H1 (cell line): ENCODE measurements at regions not wholly inside any gene's neighbourhood (a gene's known extent, or its start where the extent isn't known, plus 50 kb on each side); places are given as distances from the start of the nearest gene placed in this dataset.

Source experiments
- CTCF ChIA-PET: fragments of 300-600 bp; sonication (Branson Sonifier 250); formaldehyde crosslinking; loops from one replicate; lab custom pipeline; 2021; ENCODE audit not compliant: partially characterized antibody; lab: Charles Lee
- POLR2A ChIA-PET: fragments of 300-600 bp; sonication (Branson Sonifier 250); formaldehyde crosslinking; loops from one replicate; lab custom pipeline; 2021; ENCODE audit warnings: inconsistent platforms; ENCODE audit not compliant: partially characterized antibody; lab: Charles Lee
- DNase-seq, 2 experiments: peaks; one replicate each; pipeline versions ENCODE4 v3.0.0 to v3.0.0-alpha.2; 2010 to 2022; ENCODE audit warnings: low spot score in 2 of 2, low read depth in 1 of 2, mixed read lengths in 1 of 2
- FAIRE-seq: peaks from 2 replicates; lab custom pipeline; 2011; peaks lifted over from hg19 to GRCh38; lab: Jason Lieb, UNC
- H2AFZ ChIP-seq: 2 replicates; pipeline ENCODE4 v1.8.1; 2012; ENCODE audit warnings: low read length, inconsistent platforms
- H2AK5ac ChIP-seq: 2 replicates; pipeline ENCODE4 v1.6.1; 2013; ENCODE audit warnings: low read depth, low read length
- H2BK120ac ChIP-seq: replicated peaks from 2 replicates; pipeline ENCODE3; 2013; ENCODE audit warnings: low read depth, low read length, inconsistent platforms
- H2BK12ac ChIP-seq: 2 replicates; pipeline ENCODE4 v1.6.1; 2013; ENCODE audit warnings: low read depth, low read length
- H2BK15ac ChIP-seq: 2 replicates; pipeline ENCODE4 v1.6.1; 2013; ENCODE audit warnings: low read length
- H2BK20ac ChIP-seq: 2 replicates; pipeline ENCODE4 v1.6.1; 2013; ENCODE audit warnings: low read length
- H2BK5ac ChIP-seq: 2 replicates; pipeline ENCODE4 v1.6.1; 2013; ENCODE audit warnings: low read depth, low read length
- H3K14ac ChIP-seq: 2 replicates; pipeline ENCODE4 v1.6.1; 2013; ENCODE audit warnings: inconsistent platforms; ENCODE audit not compliant: insufficient read length
- H3K18ac ChIP-seq: 2 replicates; pipeline ENCODE4 v1.6.1; 2013; ENCODE audit warnings: low read length; ENCODE audit errors: extremely low read depth
- H3K23ac ChIP-seq: 2 replicates; pipeline ENCODE4 v1.6.1; 2013; ENCODE audit warnings: inconsistent platforms; ENCODE audit not compliant: insufficient read length
- H3K23me2 ChIP-seq: 2 replicates; pipeline ENCODE4 v1.6.1; 2013; ENCODE audit warnings: low read depth, low read length
- H3K27ac ChIP-seq: 2 replicates; pipeline ENCODE4 v1.6.1; 2011; ENCODE audit warnings: low read depth, low read length, inconsistent platforms
- H3K27me3 ChIP-seq, 4 experiments: replicated peaks in 1 of 4; 1 replicate in 1 of 4; 2 replicates in 3 of 4; pipeline versions ENCODE4 v1.6.1 to v1.8.1; 2011 to 2013; ENCODE audit warnings: low read length in 3 of 4, mild to moderate bottlenecking in 3 of 4, inconsistent platforms in 2 of 4, mixed read lengths in 2 of 4, moderate library complexity in 1 of 4; ENCODE audit not compliant: control insufficient read depth in 3 of 4, insufficient read depth in 3 of 4; ENCODE audit errors: extremely low read depth in 1 of 4
- H3K36me3 ChIP-seq, 4 experiments: 2 replicates each; pipeline versions ENCODE4 v1.6.1 to v1.8.1; 2011 to 2013; ENCODE audit warnings: mild to moderate bottlenecking in 4 of 4, low read length in 3 of 4, moderate library complexity in 2 of 4, control low read depth in 1 of 4, inconsistent platforms in 1 of 4; ENCODE audit not compliant: insufficient read depth in 4 of 4, control insufficient read depth in 2 of 4
- H3K4ac ChIP-seq: replicated peaks from 2 replicates; pipeline ENCODE3; 2013; ENCODE audit warnings: low read length, low read depth, mixed read lengths, inconsistent platforms; ENCODE audit not compliant: insufficient read length
- H3K4me1 ChIP-seq, 4 experiments: replicated peaks in 1 of 4; 1 replicate in 1 of 4; 2 replicates in 3 of 4; pipeline versions ENCODE4 v1.6.1 to v1.8.1; 2011 to 2013; ENCODE audit warnings: low read length in 3 of 4, inconsistent platforms in 2 of 4, mixed read lengths in 1 of 4; ENCODE audit not compliant: insufficient read depth in 4 of 4, control insufficient read depth in 3 of 4
- H3K4me2 ChIP-seq, 2 experiments: 2 replicates each; pipeline versions ENCODE4 v1.6.1 to v1.8.1; 2011 to 2013; ENCODE audit warnings: low read depth in 2 of 2, low read length in 2 of 2, control low read depth in 1 of 2, inconsistent platforms in 1 of 2, mild to moderate bottlenecking in 1 of 2; ENCODE audit not compliant: insufficient read depth in 1 of 2
- H3K4me3 ChIP-seq, 4 experiments: fragments of 200-600, 300-600 bp in 1 of 4; sonication (generic), shearing (Covaris generic), sonication (Bioruptor Twin) in 1 of 4; 2 replicates each; pipeline versions ENCODE4 v1.5.1 to v1.8.1; 2011 to 2016; ENCODE audit warnings: low read length in 4 of 4, low read depth in 3 of 4, control low read depth in 2 of 4, inconsistent platforms in 2 of 4, mild to moderate bottlenecking in 2 of 4, mixed read lengths in 1 of 4, moderate library complexity in 1 of 4; ENCODE audit not compliant: insufficient read depth in 2 of 4; ENCODE audit errors: extremely low read depth in 1 of 4
- H3K56ac ChIP-seq: replicated peaks from 2 replicates; pipeline ENCODE3; 2013; ENCODE audit warnings: low read depth, mild to moderate bottlenecking, mixed read lengths, low read length, inconsistent platforms; ENCODE audit not compliant: insufficient read length
- H3K79me1 ChIP-seq: 2 replicates; pipeline ENCODE4 v1.6.1; 2013; ENCODE audit warnings: low read depth, low read length, control low read depth
- H3K79me2 ChIP-seq, 2 experiments: 2 replicates each; pipeline versions ENCODE4 v1.6.1 to v1.8.1; 2012 to 2013; ENCODE audit warnings: low read length in 2 of 2, mild to moderate bottlenecking in 2 of 2, inconsistent platforms in 1 of 2; ENCODE audit not compliant: insufficient read depth in 2 of 2, control insufficient read depth in 1 of 2
- H3K9ac ChIP-seq, 4 experiments: replicated peaks in 1 of 4; 1 replicate in 1 of 4; 2 replicates in 3 of 4; pipeline versions ENCODE4 v1.6.1 to v1.8.1; 2011 to 2013; ENCODE audit warnings: low read depth in 3 of 4, low read length in 3 of 4, control low read depth in 2 of 4, mild to moderate bottlenecking in 2 of 4, moderate library complexity in 2 of 4, inconsistent platforms in 1 of 4; ENCODE audit errors: extremely low read depth in 1 of 4
- H3K9me3 ChIP-seq, 2 experiments: 2 replicates each; pipeline versions ENCODE4 v1.6.1 to v1.8.1; 2012 to 2013; ENCODE audit warnings: mild to moderate bottlenecking in 2 of 2, moderate library complexity in 2 of 2, control low read depth in 1 of 2, inconsistent platforms in 1 of 2, low read depth in 1 of 2, low read length in 1 of 2, mixed read lengths in 1 of 2; ENCODE audit not compliant: insufficient read depth in 2 of 2
- H4K20me1 ChIP-seq, 2 experiments: replicated peaks in 1 of 2; 2 replicates each; pipeline versions ENCODE3 to v1.8.1; 2011 to 2013; ENCODE audit warnings: inconsistent platforms in 2 of 2, low read length in 2 of 2, mild to moderate bottlenecking in 1 of 2; ENCODE audit not compliant: insufficient read depth in 2 of 2, control insufficient read depth in 1 of 2
- H4K5ac ChIP-seq: 2 replicates; pipeline ENCODE4 v1.6.1; 2013; ENCODE audit warnings: low read length, low read depth, mixed read lengths, inconsistent platforms; ENCODE audit not compliant: insufficient read length
- H4K8ac ChIP-seq: 2 replicates; pipeline ENCODE4 v1.8.0; 2013; ENCODE audit warnings: mild to moderate bottlenecking, moderate library complexity, low read length, inconsistent platforms; ENCODE audit not compliant: insufficient read depth; ENCODE audit errors: extremely low read depth
- H4K91ac ChIP-seq: replicated peaks from 2 replicates; pipeline ENCODE3; 2013; ENCODE audit warnings: low read length, mixed read lengths, inconsistent platforms; ENCODE audit not compliant: insufficient read length
- ASH2L ChIP-seq: fragments of 200-600, 300-600 bp; sonication (generic); IDR thresholded peaks from one replicate; pipeline ENCODE4 v1.7.1; 2017; ENCODE audit warnings: low read length
- CEBPB ChIP-seq: IDR thresholded peaks from 2 replicates; pipeline ENCODE4 v1.6.1; 2012; ENCODE audit warnings: low read depth, low read length
- NRF1 ChIP-seq: IDR thresholded peaks from 2 replicates; pipeline ENCODE4 v1.6.1; 2011; ENCODE audit warnings: mild to moderate bottlenecking, low read depth, low read length, improper control_type of control experiment
- POLR2AphosphoS5 ChIP-seq: IDR thresholded peaks from 2 replicates; pipeline ENCODE4 v1.6.1; 2011; ENCODE audit warnings: low read depth, low read length
- USF2 ChIP-seq: IDR thresholded peaks from 2 replicates; pipeline ENCODE4 v1.6.1; 2011; ENCODE audit warnings: low read length, improper control_type of control experiment
- ZNF274 ChIP-seq: IDR thresholded peaks from 2 replicates; pipeline ENCODE4 v1.7.0; 2012; ENCODE audit warnings: low read length, borderline replicate concordance; ENCODE audit errors: extremely low read depth
- WGBS, 2 experiments: shearing (Covaris generic) in 1 of 2; methylation state at CpG; one replicate each; pipeline versions ENCODE4 v1.1.6 to v1.1.7; 2013 to 2015; ENCODE audit warnings: low lambda C conversion rate in 2 of 2, mixed read lengths in 2 of 2, inconsistent platforms in 1 of 2, low coverage in 1 of 2, missing lambda C conversion rate in 1 of 2; ENCODE audit not compliant: insufficient replicate concordance in 2 of 2, insufficient coverage in 1 of 2, insufficient read length in 1 of 2; ENCODE audit errors: extremely low coverage in 1 of 2, missing lambda C conversion rate in 1 of 2; 5-methylcytosine and 5-hydroxymethylcytosine counted together

- WGBS, 2 experiments: 83% methylated on average over 3 of the region's 3 CpGs; no CpG with 5 or more reads in 1 of the 2 experiments
- FAIRE-seq: no peak
Observed at GRCh38 chr2:128585706-128586105, 267.0 kb upstream of the HS6ST1 start.

More at GRCh38 chr2:128585706-128586105, 267.0 kb upstream of the HS6ST1 start:
- no peak overlapping the region for H3K27ac ChIP-seq
- POLR2A ChIA-PET: no interaction called here
- H3K56ac ChIP-seq: no peak overlapping the region
- H3K4me3 ChIP-seq: no peak overlapping the region
- no peaks in the 10 kb centered on the region for H3K27me3 ChIP-seq
- no peak overlapping the region for H2BK20ac ChIP-seq
- no peak overlapping the region for H3K9ac ChIP-seq
- TF ChIP-seq USF2 (no peak), NRF1 (no peak), ZNF274 (no peak), ASH2L (no peak), POLR2AphosphoS5 (no peak), CEBPB (no peak)
- DNase-seq: no peak
- H3K4me1 ChIP-seq: no peaks in the 10 kb centered on the region
- no peak overlapping the region for H2BK15ac ChIP-seq
- H3K9me3 ChIP-seq: peaks cover 0 to 3% of the 10 kb centered on the region in 2 experiments; a peak in 1 of 4 replicates
- H2BK12ac ChIP-seq: no peak overlapping the region
- H4K91ac ChIP-seq: no peak overlapping the region
- no peak overlapping the region for H4K8ac ChIP-seq
- no peak overlapping the region for H3K23ac ChIP-seq
- H3K79me1 ChIP-seq: no peaks in the 10 kb centered on the region
- CTCF ChIA-PET: interaction anchor here (1.0 to 1.1 kb wide), 2 partner anchors 45 to 117 kb away, joined by 3 to 5 read pairs; no protein-coding TSS in a partner anchor
- H2AFZ ChIP-seq: no peak overlapping the region
- H4K20me1 ChIP-seq: no peaks in the 10 kb centered on the region
- no peak overlapping the region for H3K14ac ChIP-seq
- H3K79me2 ChIP-seq: no peaks in the 10 kb centered on the region
- H3K36me3 ChIP-seq: no peaks in the 10 kb centered on the region
- H2BK5ac ChIP-seq: no peak overlapping the region
- no peaks in the 10 kb centered on the region for H3K23me2 ChIP-seq
- no peak overlapping the region for H3K4me2 ChIP-seq
- no peak overlapping the region for H3K4ac ChIP-seq
- no peak overlapping the region for H3K18ac ChIP-seq
- no peak overlapping the region for H4K5ac ChIP-seq
- H2BK120ac ChIP-seq: no peak overlapping the region
- no peak overlapping the region for H2AK5ac ChIP-seq
